Gastrocnemius medialis (tissue), 4 donors: ENCODE measurements at regions not wholly inside any gene's neighbourhood (a gene's known extent, or its start where the extent isn't known, plus 50 kb on each side); places are given as distances from the start of the nearest gene placed in this dataset.

Experiments
- ATAC-seq, 2 donors: fragments of 150-250 bp; one replicate each; pipeline ENCODE4 v1.9.1; 2016
- DNase-seq, 2 donors: peaks; one replicate each; pipeline ENCODE4 v3.0.0-alpha.2; 2019
- H3K27ac ChIP-seq, 4 donors: fragments of 200-600 bp; sonication (generic); 1 replicate in 1 of 4; 2 replicates in 3 of 4; pipeline ENCODE4 v1.5.1; 2016 to 2018; ENCODE audit warnings: mild to moderate bottlenecking in 2 of 4, moderate library complexity in 1 of 4
- H3K27me3 ChIP-seq, 3 donors: fragments of 200-600 bp; sonication (generic) in 2 of 3; 1 replicate in 1 of 3; 2 replicates in 2 of 3; pipeline versions ENCODE4 v1.5.1 to v1.6.0; 2016 to 2019; ENCODE audit warnings: mild to moderate bottlenecking in 1 of 3, moderate library complexity in 1 of 3
- H3K36me3 ChIP-seq, 2 donors: fragments of 200-600 bp; sonication (generic) in 1 of 2; one replicate each; pipeline ENCODE4 v1.5.1; 2017 to 2018
- H3K4me1 ChIP-seq, 2 donors: fragments of 200-600 bp; sonication (generic) in 1 of 2; one replicate each; pipeline ENCODE4 v1.5.1; 2016 to 2017; ENCODE audit warnings: mild to moderate bottlenecking in 2 of 2
- H3K4me3 ChIP-seq, 4 donors: fragments of 200-600 bp; sonication (generic) in 3 of 4; 1 replicate in 1 of 4; 2 replicates in 3 of 4; pipeline ENCODE4 v1.5.1; 2016 to 2019; ENCODE audit warnings: mild to moderate bottlenecking in 2 of 4
- H3K9me3 ChIP-seq, 3 donors: fragments of 200-600 bp; sonication (generic) in 2 of 3; 1 replicate in 1 of 3; 2 replicates in 2 of 3; pipeline ENCODE4 v1.5.1; 2016 to 2019
- POLR2A ChIP-seq, 2 donors: fragments of 450-650 bp; IDR thresholded peaks; one replicate each; pipeline ENCODE4 v1.6.1; 2017; ENCODE audit warnings: antibody characterized with exemption in 2 of 2, mild to moderate bottlenecking in 2 of 2, moderate library complexity in 2 of 2
- in situ Hi-C, 4 donors: fragments of 200-750 bp; cut with MboI; loops; one replicate each; pipeline versions ENCODE4 v1.15.0 to v1.8.0; 2017; ENCODE audit warnings: low sequenced_read_pairs in 4 of 4
- intact Hi-C: fragments of 100-400 bp; cut with DNase I; formaldehyde crosslinking; loops from one replicate; pipeline ENCODE4 v1.15.1; 2023; ENCODE audit warnings: low total_unique reads
- TF ChIP-seq, protein P1 (sequence below), 5 experiments: fragments of 450-650 bp in 3 of 5; fragments of 200-600 bp in 2 of 5; sonication (generic) in 2 of 5; IDR thresholded peaks in 4 of 5; conservative IDR thresholded peaks in 1 of 5; 1 replicate in 4 of 5; 2 replicates in 1 of 5; pipeline ENCODE4 v1.5.1; 2016 to 2019; ENCODE audit warnings: antibody characterized with exemption in 5 of 5, mild to moderate bottlenecking in 3 of 5, moderate library complexity in 3 of 5

DNA sequence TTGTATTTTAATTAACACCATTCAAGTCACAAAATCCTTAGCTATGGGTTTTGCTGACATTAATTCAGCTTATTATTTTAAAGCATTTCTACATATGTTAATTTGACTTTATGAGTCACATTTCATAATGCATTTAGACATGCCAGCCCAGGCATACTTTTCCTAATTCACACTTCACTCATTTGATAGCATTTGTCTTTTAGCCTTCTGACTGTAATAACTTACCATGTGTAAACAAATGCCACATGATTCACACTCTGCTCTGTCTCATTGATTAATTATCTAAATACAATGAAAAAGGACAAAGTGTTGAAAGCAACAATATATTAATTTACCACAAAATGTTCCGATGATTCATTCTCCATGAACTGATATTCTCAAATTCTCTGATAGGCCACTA is 927.8 kb upstream of the EPHA6 start:
- DNase-seq (no peak), ATAC-seq (no peak)
- Histone ChIP-seq H3K4me1 (no peaks in the 10 kb centered on the region), H3K36me3 (no peaks in the 10 kb centered on the region), H3K27me3 (no peaks in the 10 kb centered on the region), H3K27ac (no peak overlapping the region), H3K9me3 (no peaks in the 10 kb centered on the region), H3K4me3 (no peak overlapping the region)
- in situ Hi-C loops (no loop called here), intact Hi-C loops (no loop called here)
- no peak for TF ChIP-seq POLR2A (IDR thresholded peaks at IDR 0.05)
- TF ChIP-seq, protein P1, sequence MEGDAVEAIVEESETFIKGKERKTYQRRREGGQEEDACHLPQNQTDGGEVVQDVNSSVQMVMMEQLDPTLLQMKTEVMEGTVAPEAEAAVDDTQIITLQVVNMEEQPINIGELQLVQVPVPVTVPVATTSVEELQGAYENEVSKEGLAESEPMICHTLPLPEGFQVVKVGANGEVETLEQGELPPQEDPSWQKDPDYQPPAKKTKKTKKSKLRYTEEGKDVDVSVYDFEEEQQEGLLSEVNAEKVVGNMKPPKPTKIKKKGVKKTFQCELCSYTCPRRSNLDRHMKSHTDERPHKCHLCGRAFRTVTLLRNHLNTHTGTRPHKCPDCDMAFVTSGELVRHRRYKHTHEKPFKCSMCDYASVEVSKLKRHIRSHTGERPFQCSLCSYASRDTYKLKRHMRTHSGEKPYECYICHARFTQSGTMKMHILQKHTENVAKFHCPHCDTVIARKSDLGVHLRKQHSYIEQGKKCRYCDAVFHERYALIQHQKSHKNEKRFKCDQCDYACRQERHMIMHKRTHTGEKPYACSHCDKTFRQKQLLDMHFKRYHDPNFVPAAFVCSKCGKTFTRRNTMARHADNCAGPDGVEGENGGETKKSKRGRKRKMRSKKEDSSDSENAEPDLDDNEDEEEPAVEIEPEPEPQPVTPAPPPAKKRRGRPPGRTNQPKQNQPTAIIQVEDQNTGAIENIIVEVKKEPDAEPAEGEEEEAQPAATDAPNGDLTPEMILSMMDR (IDR thresholded peaks at IDR 0.05 in 4 of 5, conservative IDR thresholded peaks at IDR 0.05 in 1 of 5), result no peak

DNA sequence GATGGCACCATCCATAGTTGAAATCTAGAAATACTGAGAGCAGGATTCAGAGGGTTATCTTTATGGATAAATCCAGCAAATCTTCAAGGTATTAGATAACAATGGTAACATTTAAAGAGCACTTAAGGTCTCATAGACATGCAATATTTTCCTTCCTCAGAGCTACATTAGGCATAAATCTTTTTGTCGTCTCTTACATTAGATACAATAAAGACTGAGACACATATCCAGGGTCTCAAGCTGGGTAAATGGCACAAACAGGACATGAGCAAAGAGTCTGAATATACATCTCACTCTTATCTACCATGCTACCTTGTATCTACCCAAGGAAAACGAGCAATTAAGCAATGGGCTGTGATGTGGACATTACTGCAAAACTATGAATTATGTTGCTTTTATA is 927.3 kb upstream of the EPHA6 start:
- intact Hi-C loops (no loop called here), in situ Hi-C loops (no loop called here)
- no peak overlapping the region for H3K4me3 ChIP-seq
- ATAC-seq (no peak), DNase-seq (no peak)
- H3K9me3 ChIP-seq, result no peaks in the 10 kb centered on the region
- H3K36me3 ChIP-seq, result no peaks in the 10 kb centered on the region
- H3K27ac ChIP-seq, result no peak overlapping the region
- TF ChIP-seq, protein P1 (IDR thresholded peaks at IDR 0.05 in 4 of 5, conservative IDR thresholded peaks at IDR 0.05 in 1 of 5), result no peak
- no peak for TF ChIP-seq POLR2A (IDR thresholded peaks at IDR 0.05)
- no peaks in the 10 kb centered on the region for H3K27me3 ChIP-seq
- H3K4me1 ChIP-seq, result no peaks in the 10 kb centered on the region

DNA sequence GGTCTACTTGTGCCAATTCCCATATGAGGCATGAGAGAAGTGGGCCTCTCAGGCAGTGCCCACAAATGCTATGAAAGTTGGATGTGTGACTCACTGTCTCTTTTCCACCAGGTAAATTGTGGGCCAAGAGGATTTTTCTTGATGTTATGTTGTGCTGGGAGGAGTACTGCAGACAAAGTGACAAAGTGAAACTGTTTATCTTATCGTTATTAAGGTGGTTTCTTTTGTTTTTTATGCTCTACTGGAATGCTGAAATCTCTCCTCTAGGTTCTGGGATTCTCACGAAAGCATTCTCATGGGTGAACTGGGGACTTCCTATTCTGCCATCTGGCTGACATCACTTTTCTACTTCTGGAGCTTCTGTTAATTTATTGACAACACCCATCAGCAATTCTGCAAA is 919.6 kb upstream of the EPHA6 start:
- no peaks in the 10 kb centered on the region for H3K9me3 ChIP-seq
- H3K4me1 ChIP-seq, result no peaks in the 10 kb centered on the region
- DNase-seq (no peak), ATAC-seq (no peak)
- TF ChIP-seq, protein P1 (IDR thresholded peaks at IDR 0.05 in 4 of 5, conservative IDR thresholded peaks at IDR 0.05 in 1 of 5), result no peak
- TF ChIP-seq POLR2A (IDR thresholded peaks at IDR 0.05), result no peak
- H3K36me3 ChIP-seq, result no peaks in the 10 kb centered on the region
- no peak overlapping the region for H3K4me3 ChIP-seq
- no peak overlapping the region for H3K27ac ChIP-seq
- H3K27me3 ChIP-seq, result no peaks in the 10 kb centered on the region
- in situ Hi-C loops (no loop called here), intact Hi-C loops (no loop called here)

DNA sequence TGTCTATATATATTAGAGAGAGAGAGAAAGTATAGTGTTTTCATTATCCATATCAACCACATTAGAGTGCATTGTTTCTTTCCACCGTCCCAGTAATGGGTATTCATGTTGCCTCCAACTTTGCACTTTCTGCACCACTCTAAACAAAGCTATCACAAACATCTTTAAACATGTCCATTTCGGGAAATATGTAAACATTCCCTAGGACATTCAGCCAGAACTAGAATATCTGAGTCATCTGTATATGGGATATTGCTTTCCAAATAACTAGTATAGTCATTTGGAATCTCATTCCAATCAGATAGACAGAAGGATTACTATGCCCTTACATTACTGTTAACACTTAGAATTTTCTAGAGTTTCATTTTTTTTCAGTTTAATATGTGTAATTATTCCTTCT is 914.9 kb upstream of the EPHA6 start:
- H3K4me1 ChIP-seq, result no peaks in the 10 kb centered on the region
- H3K27ac ChIP-seq, result no peak overlapping the region
- ATAC-seq, result no peak
- no peak overlapping the region for H3K4me3 ChIP-seq
- no peaks in the 10 kb centered on the region for H3K36me3 ChIP-seq
- H3K27me3 ChIP-seq, result no peaks in the 10 kb centered on the region
- DNase-seq, result no peak
- H3K9me3 ChIP-seq, result no peaks in the 10 kb centered on the region
- TF ChIP-seq, protein P1 (IDR thresholded peaks at IDR 0.05 in 4 of 5, conservative IDR thresholded peaks at IDR 0.05 in 1 of 5), result no peak
- in situ Hi-C loops (no loop called here), intact Hi-C loops (no loop called here)

DNA sequence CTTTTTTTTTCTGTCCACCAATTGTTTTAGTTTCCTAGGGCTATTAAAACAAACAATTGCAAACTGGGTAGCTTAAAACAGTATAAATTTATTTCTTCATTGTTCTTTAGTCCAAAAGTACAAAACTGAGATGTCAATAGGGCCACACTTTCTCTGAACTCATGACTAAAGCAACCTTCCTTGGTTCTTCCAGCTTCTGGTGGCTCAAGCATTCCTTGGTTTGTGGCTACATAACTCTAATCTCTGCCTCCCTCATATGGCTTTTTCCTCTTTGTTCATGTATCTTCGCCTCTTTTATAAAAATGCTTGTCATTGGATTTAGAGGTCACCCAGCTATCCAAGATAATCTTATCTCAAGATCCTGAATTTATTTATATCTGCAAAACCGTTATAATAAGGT is 914.5 kb upstream of the EPHA6 start:
- Histone ChIP-seq H3K4me1 (no peaks in the 10 kb centered on the region), H3K27me3 (no peaks in the 10 kb centered on the region), H3K4me3 (no peak overlapping the region), H3K27ac (no peak overlapping the region), H3K9me3 (no peaks in the 10 kb centered on the region), H3K36me3 (no peaks in the 10 kb centered on the region)
- intact Hi-C loops, result no loop called here
- TF ChIP-seq, protein P1 (IDR thresholded peaks at IDR 0.05 in 4 of 5, conservative IDR thresholded peaks at IDR 0.05 in 1 of 5), result no peak
- no peak for TF ChIP-seq POLR2A (IDR thresholded peaks at IDR 0.05)
- DNase-seq (no peak), ATAC-seq (no peak)
- in situ Hi-C loops, result no loop called here
